GF-D8 (cell line): ENCODE measurements at regions not wholly inside any gene's neighbourhood (a gene's known extent, or its start where the extent isn't known, plus 50 kb on each side); places are given as distances from the start of the nearest gene placed in this dataset.
"Not testable (repeated sequence)": the region's sequence is repeated elsewhere in the genome, so short reads cannot be mapped to it uniquely, and the experiment has no call there.

Source experiments
- DNase-seq: peaks from one replicate; lab custom pipeline; 2025; lab: John Stamatoyannopoulos, UW

- DNase-seq: no peak
Observed at GRCh38 chr6:9178071-9178470, 742.7 kb upstream of the SLC35B3 start.

DNA sequence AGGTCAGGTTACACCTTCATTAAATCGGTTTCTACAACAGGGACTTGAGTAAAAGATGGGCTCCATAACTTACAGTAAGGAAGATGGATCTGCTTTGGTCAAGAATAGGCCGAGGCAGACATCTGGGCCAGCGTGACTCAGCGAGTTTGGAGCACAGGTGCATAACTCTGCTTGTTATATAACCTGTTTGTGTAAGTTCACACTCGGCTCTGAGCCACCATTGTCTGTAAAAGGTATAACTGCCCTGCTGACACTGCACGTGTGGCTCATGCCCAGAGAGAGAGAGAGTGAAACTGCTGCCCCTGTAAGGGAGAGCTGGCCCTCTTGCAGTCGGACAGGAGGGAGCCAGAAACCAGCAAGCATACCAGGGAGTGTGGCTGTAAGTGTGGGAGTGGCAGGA is 737.9 kb upstream of the SLC35B3 start:
- DNase-seq: no peak

- no peak for DNase-seq
Observed at GRCh38 chr6:9172096-9172495, 736.8 kb upstream of the SLC35B3 start.

DNA sequence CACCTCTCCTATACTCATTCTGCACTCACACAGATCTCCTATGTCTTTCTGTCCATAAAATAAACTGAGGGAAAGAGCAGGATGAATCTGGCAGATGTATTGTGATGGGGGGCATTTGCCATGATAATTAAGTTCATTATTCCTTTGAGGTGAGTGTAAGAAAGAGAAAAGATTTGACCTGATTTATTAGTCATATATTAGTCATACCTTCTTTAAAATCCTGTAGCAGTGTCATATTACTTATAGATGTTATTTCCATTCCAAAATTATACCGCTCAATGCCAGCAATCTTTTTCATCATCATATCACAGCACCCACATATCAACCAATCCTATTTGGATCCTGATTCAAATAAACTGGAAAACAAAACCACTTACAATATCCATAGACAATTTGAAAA is 733.3 kb upstream of the SLC35B3 start:
- no peak for DNase-seq

- DNase-seq: no peak
Observed at GRCh38 chr6:9161731-9162130, 726.4 kb upstream of the SLC35B3 start.

DNA sequence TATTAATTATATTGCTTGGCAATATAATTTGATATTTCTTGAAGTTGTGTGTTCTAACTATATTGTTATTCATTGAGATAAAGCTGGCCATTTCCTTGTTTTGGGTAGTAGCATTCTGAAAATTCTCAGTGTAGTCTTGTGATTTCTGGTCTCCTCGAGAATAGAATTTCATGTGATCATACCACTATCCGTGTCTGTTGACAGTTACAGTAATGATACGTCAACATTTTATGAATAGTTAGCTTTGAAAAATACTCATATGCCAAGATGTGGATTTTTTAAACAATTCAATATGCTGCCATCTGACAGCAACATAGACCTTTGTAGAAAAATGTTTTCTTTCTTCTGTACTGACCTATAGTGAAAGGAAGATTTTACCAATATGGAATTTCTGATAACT is 723.7 kb upstream of the SLC35B3 start:
- no peak for DNase-seq

DNA sequence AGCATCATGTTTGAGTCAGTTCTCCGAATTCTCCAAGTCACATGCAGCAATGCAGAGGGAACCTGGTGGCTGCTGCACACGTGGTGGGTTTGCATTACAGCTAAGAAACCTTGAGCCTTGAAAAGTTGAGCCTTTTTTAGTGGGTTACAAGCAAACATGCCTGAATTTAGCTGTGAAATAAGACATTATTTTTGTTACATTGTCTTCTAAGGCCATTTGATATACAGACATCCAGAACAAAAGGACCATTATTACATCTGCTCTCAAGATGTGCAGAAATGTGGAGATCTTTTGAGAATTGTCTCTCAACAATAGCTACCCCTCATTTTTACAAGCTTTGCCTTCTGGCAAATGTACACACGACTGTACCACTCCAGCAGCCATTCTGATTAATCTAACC is 720.5 kb upstream of the SLC35B3 start:
- no peak for DNase-seq

DNA sequence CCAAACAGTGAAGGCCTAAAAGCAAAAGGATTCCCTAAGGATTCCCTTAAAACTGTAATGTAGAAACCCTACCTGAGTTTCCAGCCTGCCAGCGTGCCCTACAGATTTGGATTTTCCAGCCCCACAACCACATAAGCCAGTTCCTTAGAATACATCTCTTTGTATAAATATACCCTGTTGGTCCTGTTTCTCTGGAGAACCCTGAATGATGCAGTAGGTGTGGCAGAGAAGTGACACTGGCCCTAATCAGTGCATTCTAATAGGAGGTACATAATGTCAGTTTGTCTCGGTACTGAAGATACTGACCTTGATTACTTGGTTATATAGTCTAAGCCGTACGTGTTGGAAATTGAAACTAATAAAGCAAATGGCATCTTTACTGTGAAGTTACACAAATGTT is 707.8 kb upstream of the SLC35B3 start:
- no peak for DNase-seq

- no peak for DNase-seq
Observed at GRCh38 chr6:9140951-9141460, 705.7 kb upstream of the SLC35B3 start.

DNA sequence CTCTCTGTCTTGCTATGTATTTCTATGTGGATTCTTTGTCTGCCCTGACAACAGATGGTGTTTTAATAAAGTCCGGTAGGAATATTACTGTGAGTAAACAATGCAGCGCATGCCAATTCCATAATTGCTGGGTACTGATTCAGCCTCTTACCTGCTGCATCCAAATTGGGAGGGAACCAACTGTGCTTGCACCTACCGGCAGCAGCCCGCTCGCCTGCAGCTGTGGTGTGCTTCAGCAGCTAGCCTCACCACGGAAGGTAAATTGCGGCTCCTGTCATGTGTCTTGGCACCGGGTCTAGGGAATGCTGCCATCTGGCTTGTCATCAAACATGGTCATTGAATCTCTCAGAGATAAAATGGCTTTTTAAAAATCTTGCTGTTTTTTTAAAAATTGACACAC is 704.8 kb upstream of the SLC35B3 start:
- no peak for DNase-seq

GRCh38 chr6:9139746-9140145 is 704.4 kb upstream of the SLC35B3 start:
- no peak for DNase-seq

DNA sequence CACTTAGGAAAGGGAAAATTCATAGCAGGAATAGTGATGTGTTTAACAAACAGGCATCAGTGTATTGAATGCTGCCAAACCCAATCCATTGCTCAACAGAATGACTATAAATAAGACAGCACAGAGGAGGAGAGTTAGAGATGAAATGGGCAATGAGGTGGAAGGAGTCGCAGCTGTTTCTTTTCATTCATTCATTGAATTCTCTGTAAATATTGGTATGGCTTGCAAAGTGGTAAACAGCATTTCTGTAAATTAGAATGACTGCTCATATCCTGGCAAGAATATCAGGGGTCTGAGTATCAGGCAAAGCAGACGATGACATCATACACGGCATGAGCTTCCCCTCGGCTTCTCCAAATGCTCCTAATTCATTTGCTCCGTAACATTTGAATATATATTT is 703.6 kb upstream of the SLC35B3 start:
- no peak for DNase-seq

DNA sequence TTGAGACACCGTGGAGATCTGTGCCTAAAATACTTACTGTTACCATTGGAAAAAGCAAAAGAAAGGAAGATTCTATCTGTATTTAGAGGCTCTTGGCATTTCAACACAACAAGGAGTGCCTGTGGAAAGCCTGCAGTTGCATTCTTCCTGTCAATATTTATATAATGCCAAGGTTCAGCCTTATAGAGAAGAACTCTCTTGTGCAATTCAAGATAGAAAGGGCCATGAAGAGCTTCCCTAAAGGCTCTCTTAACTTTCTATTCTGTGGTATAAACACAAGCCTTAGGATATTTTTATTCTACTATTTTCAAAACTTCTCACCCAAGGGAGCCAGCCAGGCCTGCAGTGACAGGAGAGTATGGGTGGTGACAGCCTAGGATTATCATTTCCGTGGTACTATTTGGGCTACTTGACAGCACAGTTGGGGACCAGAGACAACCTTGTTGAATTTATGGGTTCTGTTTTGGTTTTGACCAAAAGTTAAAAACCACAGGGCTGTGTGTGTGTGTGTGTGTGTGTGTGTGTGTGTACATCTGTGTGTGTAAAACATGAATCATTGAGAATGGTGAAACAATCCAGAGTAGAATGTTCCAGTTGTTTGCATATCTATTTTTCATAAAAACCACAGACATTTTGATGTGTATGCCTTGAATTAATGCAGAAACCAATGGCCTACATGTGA is 700.9 kb upstream of the SLC35B3 start:
- DNase-seq: no peak

DNA sequence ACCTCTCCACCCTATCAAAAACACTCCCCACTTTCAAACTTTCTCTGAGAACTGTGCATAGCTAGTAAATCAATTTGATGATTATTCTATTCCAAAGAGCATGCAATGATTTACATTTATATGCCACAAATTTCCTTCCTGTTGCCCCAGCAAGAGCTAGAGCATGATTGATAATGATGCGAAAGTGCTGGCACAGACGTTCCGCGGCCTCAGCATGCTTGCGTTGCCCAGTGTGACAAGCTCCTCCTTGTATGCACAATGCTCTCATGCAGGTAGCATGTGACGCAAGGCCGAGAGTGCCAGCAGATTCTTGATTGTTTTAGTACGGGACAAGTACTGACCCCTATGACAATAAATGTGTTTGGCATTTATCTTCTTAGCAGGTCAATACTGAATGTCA is 696.3 kb upstream of the SLC35B3 start:
- DNase-seq: no peak

- DNase-seq: no peak
Observed at GRCh38 chr6:9131201-9131600, 695.9 kb upstream of the SLC35B3 start.

GRCh38 chr6:9128970-9129369 is 693.6 kb upstream of the SLC35B3 start:
- no peak for DNase-seq

DNA sequence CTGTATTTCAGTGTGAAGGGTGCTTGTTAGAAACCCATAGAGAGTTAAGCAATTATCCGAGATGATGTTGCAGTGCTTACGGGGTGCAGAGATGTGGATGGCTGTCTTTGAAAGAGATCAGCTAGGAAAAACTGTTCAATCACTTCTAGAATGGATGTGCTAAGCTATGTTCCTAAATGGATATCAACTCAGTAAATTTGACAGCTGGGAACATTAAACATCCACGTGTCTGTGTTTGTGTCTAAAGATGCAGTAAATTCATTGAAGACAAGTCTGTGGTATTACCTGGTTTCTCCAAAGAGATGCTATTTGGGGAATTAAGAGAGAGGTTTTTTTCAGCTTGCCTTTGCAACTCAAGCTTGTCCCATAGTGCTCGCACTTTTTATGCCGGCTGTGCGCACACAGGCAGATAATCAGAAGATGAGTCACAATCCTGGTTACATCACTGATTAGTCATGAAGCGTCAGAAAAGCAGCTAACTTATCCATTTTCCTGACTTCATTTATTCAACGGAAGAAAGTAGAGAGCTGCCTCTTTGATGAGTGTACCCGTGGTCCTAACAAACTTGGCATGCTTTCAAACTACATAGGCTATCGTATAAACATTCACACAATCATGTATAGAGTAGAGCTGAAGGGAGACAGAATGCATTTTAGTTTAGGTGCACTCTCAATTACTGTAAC is 691.7 kb upstream of the SLC35B3 start:
- no peak for DNase-seq

DNA sequence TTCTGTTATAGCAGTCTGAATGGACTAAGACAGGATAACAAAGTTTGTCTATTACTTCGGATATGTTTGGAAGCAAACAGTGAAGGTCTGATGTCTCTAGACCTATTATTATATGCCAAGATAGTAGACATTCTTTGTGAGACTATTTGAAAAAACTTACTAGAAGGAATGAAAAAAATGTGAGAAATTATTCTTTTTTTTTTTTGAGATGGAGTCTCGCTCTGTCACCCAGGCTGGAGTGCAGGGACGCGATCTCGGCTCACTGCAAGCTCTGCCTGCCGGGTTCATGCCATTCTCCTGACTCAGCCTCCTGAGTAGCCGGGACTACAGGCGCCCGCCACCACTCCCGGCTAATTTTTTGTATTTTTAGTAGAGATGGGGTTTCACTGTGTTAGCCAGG is 690.7 kb upstream of the SLC35B3 start:
- not testable (repeated sequence) for DNase-seq

- DNase-seq: no peak
Observed at GRCh38 chr6:9121549-9121948, 686.2 kb upstream of the SLC35B3 start.

- no peak for DNase-seq
Observed at GRCh38 chr6:9116026-9116425, 680.7 kb upstream of the SLC35B3 start.

DNA sequence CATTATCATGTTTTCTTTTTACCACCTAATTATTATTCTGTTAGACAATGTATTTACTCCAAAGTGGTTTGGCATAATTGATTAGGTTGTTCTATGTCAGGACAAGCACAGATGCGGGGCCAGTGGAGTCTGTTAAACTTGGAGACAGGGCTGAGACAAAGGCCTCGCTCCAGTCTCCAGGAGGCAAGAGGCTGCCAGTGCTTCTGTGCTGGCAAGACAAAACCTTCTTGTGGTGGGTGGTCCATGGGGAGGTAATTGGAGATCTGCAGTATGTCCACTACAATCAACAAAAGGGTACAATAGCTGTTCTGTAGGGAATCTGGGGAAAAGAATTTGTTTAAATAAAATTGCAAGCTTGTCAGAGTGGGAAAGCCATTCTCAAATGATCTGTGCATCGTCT is 677.2 kb upstream of the SLC35B3 start:
- no peak for DNase-seq

DNA sequence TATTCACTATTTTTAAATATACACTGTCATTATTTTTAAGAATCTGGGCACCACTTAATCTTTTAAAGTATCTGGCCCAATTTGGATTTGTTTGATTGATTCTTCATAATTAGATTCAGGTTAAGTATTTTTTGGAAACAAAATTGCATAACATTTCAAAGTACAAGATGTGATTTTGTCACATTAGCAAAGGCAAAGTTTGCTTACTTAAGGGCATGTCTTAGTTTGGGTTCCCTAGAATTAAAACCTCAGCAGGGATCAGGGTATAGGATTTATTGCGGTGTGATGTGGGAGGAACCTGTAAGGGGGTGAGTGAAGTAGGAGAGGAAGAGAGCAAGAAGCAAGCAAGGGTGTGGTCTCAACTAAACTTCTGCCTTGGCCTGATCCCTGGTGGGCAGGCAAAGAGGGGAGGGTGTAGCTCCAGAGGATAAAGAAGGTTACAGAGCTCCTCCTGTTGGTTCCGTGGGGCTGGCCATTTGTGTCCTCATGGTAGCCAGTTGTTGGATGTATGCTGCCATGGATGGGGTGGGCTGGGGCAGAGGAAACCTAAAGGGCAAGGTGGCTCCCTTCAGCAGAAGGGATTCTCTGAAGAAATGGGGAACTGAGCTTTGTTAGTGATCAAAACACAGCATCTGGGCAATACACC is 668.7 kb upstream of the SLC35B3 start:
- DNase-seq: no peak

- DNase-seq: no peak
Observed at GRCh38 chr6:9101920-9102319, 666.6 kb upstream of the SLC35B3 start.
